AML-193 (cell line): ENCODE measurements at regions not wholly inside any gene's neighbourhood (a gene's known extent, or its start where the extent isn't known, plus 50 kb on each side); places are given as distances from the start of the nearest gene placed in this dataset.

Experiments
- DNase-seq, 2 experiments: peaks; one replicate each; lab custom pipeline; 2025; lab: John Stamatoyannopoulos, UW

DNA sequence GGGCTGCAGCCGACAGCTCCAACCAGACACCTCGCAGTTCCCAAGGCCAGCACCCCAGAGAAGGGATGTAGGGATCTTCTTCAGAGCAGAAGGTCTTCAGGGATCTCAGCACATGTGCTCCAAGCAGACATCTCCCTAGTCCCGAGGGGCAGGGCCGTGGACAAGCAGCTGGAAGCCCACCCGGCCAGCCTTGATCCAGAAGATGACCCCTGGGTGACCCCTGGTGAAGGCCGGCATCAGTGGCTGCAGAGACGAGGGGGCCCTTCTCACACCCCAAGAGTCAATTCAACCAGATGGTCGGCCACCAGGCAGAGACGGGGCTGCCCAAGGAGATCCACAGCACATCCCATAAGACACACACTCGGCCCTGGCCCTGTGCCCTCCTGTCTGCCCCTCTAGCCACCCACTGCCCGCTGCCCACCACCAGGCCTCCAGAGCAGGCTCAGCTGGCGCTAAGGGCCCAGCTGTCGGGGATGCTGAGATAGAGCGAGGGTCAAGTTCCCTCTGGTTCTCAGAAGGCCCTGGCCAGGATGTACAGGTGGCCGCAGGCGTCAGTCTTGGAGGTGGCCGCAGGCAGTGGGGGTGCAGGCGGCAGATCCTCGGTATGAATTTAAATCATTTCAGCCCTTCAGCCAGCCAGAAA, 168.3 kb downstream of the BRD1 start:
- DNase-seq = no peak

DNA sequence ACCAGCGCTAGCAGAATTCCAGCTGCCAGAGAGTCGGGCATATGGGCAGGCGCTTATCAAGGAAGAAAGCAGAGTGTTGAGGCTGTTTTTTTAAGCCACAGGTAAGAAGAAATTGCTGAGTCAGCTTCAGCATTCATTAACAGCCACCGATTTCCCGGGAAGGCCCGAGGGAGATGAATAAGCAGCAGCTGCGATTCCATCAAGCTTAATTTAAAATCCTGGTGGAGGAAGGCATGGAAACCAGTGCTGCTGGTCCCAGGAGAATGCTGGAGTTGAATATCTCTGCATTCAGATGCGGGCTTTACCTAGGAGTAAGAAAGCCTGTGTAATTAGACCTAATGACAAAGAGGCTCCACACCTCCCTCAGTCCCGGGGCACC, 168.8 kb downstream of the BRD1 start:
- DNase-seq = no peak

DNA sequence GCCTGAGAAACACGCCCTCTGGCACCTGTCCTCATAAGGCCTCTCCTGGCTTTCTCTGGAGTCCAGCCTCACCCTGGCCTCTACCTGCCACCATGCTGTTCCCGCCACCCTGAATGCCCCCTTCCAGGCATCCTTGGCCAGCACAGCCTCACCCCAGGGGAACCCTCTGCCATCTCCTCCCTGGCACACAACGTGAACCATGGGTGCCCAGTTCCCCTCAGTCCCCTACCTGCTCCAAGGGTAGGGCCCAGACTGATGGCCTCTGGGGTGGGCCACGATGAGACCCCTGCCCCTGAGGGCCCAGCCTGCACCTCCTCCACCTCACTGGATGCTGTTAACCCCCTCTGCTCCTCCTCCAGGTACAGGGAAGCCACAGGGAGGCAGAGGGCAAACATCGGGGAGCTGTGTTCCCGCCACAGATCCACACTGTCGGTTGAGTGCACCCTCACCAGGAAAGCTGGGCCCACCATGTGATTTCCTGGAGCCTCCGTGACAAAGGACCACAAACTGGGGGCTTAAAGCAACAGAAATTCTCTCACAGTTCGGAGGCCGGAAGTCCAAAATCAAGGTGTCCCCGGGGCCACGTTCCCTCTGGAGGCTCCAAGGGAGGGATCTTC, 169.6 kb downstream of the BRD1 start:
- no peak for DNase-seq

DNA sequence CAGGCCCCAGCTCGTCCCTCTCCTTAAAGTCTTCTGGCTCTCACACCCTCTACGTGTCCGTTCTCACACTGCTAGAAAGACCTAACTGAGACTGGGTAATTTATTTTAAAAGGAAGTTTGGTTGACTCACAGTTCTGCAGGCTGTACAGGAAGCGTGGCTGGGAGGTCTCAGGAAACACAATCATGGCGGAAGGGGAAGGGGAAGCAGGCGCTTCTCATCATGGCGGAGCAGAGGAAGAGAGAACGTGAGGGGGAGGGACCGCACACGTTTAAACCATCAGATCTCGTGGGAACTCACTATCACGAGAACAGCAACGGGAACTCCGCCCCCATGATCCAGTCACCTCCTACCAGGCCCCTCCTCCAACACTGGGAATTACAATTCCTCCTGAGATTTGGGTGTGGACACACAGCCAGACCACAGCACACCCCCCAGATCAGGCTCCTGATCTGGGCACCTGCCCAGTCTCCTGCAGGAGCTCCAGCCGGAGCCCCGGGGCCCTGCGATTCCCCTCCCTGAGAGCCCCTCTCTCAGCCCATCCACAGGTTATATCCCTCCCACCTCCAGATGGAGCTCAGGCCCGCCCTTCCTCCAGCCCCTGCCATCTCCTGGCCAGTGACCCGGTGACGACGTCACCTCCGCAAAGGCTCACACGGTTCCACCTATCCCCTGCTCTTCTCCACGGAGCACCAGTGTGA, 170.2 kb downstream of the BRD1 start:
- peak; percentile 51 to 63 for DNase-seq

DNA sequence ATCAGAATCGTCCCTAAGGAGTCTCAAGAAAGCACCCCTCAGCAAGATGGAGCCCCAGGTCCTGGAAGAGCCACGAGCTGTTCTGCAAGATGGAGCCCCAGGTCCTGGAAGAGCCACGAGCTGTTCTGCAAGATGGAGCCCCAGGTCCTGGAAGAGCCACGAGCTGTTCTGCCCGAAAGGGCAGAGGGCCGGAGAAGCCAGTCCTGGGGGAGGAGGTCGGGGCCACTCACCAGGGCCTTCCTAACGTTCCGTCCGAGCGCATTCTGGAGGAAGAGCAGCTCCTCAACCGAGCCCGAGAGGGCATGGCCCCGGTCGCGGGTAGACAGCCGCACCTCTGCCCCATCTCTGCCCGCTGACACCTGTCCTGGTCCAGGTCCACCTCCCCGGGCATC, 170.8 kb downstream of the BRD1 start:
- peak in 1 of 2 experiments; percentile 10 for DNase-seq

DNA sequence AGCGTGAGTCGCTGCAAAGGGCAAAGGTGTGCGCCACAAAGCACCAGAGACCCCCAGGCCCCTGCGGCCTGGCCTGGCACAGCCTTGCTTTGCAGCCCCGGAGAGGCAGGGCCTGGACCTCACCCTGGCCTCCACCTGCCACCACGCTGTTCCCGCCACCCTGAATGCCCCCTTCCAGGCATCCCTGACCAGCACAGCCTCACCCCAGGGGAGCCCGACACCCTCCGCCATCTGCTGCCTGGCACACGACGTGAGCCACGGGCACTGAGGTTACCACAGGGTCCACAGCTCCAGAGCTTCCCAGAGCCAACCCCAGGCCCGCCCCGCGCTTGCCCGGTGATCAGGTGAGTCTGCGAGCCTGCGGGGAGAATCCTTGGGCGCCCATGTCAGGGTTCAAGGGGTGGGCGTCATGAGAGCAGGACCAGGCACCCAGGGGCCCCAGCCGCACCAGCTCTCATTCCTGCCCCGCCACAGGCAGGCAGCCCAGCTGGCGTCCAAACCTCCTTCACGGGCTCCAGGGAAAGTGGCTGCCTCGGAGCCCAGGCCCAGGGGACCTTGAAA, 171.3 kb downstream of the BRD1 start:
- no peak for DNase-seq

DNA sequence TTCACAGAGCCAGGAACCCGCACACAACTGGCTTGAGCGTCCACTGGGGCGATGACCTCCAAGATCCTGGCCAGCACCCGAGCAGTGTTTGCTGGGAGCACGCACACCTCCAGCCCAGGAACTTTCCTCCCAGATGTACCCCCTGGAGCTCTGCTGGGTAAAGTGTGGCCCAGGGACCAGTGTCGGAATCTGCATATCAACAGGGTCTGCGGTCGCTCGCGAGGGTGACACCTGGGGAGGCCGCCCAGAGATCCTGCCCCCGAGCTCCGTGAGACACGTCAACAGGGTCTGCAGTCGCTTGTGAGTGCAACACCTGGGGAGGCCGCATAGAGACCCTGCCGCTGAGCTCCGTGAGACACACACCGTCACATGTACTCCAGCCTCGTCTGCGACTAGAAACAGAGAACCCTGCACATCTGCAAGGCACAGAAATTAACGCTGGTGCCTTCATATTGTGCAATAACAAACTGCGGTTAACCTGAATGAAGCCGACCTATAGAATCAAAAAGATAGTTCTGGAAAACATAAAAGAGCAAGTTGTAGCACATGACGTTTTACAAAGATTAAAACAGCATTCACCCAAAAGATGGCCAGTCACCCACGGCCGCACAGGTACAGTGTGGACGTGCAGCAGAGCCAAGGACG, 172.4 kb downstream of the BRD1 start:
- peak; percentile 53 to 60 for DNase-seq

DNA sequence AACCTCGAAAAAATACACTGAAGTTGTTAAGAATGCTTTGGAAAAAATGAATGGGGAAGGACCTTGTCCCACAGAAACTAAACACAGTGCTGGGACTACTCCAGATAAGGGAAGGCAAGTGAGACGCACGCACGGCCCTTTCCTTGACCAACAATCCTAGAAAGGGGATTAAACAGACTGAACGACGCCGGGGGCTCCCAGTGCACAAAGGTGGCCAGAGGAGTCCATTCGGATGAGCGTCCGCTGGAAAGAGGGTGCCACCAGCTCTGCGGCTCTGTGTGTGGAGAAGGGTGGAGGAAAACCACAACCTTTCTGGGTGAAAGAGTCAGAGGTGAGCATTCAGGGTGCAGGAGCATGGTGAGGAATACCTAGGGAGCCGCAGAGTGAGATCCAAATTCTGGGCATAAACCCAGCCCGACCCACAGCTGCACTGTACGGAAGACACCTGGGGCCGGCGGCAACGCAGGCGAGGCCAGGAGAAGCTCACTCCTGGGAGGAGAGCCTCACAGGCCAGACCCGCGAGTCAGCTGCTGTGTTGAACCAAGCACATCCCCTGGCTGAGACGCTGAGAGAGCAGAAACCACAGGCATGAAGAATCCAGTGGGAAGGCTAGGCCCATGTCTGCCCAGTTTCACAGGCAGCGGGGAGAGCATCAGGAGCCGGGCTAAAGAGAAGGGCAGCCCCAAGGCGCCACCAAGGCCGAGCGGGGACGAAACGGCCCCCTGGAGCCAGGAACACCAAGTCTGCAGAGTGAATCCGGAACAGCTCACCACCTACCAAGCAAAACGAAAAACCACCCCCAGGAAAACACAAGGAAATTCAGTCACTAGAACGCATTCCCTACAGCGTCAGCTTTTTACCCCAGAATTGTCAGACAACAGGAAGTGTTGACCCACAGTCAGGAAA, 177.1 kb downstream of the BRD1 start:
- DNase-seq = no peak

DNA sequence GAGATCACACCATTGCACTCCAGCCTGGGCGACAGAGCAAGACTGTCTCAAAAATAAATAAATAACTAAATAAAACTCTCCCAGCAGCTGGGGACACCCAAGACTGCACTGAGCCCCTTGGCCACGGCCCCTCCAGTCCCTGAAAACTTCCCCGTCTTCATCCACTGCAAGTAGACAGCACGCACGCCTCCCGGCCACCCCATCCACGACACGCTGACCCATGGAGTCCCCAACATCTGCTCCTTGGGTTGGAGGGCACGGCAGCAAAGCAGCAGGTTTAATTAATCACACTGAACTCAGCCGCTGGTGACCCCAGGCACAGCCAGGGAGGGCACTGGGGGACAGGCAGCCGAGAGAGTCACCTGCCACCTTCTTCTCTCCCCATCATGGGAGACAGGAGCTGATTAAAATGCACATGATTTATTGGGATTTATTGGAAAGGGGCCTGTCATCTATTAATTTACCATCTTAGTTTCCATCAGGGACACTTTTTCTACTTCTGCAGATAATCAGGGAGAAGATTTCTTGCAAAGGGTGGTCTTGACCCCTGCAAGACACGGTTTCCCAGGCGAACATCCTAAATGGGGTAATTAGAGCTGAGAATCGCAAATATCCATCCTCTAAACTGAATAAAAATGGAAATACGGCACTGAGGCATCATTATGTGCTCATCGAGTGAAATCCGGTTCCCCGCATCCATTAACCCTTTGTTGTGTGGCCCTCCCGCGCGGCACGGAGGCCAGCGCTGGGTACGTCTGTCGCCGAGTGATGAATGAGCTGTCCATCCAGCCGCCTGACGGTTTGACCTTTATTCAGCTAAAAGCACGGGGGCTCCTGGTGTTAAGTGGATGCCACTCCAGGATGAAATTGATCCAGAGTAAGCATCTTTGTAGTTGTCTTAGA, 178.3 kb downstream of the BRD1 start:
- no peak for DNase-seq

DNA sequence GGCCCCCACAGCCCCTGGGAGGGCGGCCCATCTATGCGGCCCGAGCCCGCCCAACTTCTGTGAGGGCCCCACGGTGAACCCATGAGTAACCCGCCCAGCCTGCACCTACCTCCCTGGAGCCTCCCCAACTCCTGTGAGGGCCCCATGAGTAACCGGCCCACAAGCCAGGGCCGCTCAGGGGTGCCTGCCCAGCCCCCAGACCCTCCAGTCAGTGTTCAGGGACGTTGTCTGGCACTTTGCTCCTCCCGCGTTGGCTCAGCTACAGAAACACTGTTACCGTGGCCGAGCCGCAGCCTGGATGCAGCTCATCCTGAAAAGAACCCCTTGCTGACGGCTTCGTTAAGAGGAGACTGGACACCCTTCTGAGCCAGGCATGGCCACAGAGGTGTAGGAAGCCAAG, 179.6 kb downstream of the BRD1 start:
- DNase-seq = no peak

DNA sequence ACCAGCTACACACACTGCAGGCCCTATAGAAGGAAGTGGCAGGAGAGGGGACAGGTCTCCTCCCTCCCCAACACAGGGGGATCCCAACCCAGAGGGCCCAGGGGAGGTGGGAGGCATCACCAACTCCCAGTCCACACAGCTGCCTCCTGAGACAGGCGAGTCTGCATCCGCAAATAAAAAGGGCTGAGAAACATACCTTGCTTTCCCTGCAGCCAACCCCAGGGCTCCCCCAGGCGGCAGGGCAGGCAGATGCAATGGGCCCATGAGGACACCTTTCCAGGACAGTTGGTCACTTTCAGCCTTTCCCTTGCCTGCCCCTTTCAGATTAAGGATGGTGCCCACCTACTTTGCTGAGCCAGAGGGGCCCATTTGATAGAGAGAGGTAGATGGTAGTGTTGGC, 180.0 kb downstream of the BRD1 start:
- no peak for DNase-seq

DNA sequence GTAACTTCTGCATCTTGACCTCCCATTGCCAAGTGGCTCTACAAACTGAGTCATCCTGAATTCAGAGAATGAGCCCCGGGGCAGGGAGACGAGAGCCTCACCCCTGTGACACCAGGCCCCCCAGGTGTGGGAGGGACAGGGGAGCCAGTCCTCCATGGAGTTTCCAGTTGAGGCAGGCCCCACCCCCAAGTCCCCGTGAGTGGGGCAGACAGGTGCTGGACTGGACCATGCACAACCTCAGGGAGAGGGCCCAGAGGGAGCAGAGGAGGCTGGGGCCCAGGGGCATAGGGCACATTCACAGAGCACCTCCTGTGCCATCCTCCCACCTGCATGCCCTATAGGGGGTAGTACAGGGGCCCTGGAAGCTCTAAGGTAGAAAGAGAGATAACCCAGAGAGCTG, 180.8 kb downstream of the BRD1 start:
- no peak for DNase-seq

DNA sequence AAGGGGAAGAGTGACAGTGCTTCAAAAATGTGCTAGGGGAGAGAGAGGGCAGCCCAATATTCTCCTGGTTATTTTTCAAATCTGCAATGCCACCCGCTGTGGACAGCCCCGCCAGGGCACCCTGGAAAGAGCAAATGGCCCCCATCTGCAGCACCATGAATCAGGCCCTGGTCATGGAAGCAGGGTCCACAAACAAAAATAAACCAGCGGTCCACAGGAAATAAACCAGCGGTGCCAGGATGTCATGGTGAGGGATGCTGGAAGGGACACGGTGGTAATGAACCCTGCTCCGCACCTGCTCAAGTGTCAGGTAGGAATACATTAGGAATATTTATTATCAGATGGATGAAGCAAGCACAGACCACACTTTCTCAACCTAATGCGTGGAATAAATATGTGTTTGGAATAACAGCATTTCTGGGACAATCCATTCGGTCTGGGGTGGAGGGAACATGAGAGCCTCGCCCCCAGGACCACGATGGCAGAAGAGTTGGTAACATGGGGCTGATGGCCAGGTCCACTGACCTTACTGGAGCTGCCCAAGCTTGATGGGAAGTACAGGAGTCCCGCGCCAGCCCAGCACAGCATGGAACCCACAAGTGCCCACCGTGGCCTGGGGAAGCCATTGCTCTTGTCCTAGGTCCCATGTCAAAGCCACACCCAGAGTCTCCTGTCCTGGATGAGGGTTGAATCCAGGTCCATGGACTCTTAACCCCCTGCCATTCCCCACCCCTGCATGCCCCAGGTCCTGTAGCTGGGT, 181.7 kb downstream of the BRD1 start:
- no peak for DNase-seq

DNA sequence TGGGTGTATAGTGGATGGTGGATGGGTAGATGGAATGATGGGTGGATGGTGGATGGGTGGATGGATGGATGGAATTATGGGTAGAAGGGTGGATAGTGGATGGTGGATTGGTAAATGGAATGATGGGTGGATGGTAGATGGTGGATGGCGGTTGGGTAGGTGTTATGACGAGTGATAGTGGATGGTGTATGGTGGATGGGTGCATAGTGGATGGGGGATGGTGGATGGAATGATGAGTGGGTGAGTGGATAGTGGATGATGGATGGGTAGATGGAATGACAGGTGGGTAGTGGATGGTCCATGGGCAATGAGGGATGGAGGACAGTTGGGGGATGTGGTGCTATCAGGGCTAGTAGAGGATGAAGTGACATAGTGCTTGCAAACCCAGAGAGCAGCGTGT, 182.4 kb downstream of the BRD1 start:
- no peak for DNase-seq

DNA sequence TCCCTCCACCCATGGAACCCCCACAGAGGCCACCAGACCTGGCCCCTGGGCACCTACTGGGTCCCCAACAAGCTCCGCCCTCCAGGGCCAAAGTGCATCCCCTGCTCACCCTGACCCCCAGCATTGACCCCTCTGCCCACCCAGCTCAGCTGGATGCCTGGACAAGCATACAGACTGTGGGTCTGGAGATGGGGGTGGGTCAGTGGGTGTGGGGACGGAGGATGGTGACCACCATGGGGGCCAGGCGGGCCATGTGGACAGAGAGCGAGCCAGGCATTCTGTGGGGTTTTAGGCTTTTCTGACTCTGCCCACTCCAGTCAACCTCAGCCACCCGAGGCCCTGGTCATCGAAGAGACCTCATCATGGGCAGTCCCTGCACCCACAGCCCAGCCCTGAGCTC, 183.7 kb downstream of the BRD1 start:
- no peak for DNase-seq

DNA sequence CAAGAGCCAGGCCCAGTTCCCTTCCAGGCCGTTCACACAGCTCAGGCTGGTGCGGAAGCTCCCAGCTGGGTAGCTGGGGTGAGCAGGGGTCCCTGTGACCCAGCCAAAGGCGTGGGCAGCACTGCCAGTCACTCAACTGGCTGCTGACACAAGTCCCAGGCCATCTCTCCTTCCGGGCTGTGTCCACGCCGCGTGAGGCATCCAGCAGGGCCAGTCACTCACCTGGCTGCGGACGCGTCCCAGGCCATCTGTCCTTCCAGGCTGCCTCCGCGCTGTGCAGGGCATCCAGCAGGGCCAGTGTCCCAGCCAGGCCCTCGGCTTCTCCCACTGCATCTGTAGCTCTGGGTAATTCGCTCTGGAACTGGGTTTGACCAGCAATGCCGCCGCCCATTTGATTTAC, 184.2 kb downstream of the BRD1 start:
- DNase-seq = no peak

DNA sequence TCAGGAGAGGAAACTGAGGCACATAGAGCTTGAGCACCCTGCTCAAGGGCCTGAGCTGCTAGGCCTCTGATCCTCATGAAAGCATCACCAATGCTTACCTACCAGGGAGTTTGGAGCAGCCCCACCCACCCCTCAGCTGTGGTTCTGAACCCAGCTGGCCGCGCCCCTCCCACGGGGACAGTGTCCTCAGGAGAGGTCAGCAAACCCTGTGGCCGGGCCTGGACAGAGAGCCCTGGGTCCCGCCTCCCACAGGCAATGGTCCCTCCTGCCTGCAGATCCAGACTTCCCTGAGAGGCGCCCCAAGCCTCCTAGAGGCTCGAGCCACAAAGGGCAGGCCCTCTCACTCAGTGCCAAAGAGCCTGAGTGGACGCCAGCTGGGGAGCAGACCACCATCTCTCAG, 184.9 kb downstream of the BRD1 start:
- no peak for DNase-seq

DNA sequence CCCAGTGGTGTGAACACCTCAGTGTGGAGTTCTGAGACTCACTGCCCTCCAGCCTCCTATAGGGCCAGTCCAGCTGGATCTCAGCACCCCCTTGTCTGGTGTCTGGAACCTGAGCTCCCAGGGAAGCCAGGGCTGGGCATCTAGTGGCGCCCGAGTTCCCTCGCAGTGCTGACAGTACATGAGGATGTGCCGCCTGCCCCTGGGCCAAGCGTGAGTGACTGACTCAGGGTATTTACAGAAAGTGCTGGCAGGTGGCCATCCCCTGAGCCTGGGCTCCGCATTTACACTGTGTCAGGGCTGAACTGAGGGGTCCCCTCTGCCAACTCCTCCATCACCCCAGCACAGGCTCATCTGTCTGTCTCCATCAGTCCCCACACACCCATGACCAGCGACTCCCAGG, 185.3 kb downstream of the BRD1 start:
- no peak for DNase-seq

DNA sequence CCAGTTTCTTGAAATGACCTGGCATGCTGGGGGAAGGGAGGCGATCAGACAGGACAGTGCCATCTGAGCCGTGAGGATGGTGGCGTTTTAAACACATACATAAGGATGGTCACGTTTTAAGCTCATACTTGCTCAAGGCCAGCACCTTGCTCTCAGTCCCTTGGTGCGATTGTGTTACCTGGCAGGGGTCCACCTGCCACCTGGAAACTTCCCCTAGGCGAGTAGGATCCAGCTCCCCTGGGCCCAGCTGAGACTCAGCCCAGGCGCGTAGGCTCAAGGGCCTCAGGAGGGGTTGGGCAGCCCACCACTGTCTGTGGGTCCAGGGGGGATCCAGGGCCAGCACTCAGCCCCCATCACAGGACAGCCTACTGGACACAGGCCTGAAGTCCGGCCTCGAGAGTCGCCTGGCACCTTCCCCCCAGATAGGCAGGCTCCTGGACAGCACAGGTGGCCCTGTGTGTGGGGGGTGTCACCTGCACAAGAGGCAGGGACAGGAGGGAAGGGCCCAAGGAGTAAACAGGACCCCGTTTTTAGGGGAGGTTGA, 185.8 kb downstream of the BRD1 start:
- no peak for DNase-seq
